HEK293 (cell line): ENCODE measurements at regions not wholly inside any gene's neighbourhood (a gene's known extent, or its start where the extent isn't known, plus 50 kb on each side); places are given as distances from the start of the nearest gene placed in this dataset.

Experiments
- CTCF ChIA-PET: fragments of 350-600 bp; formaldehyde crosslinking; extraction: SDS; loops from one replicate; lab custom pipeline; 2021; ENCODE audit warnings: antibody characterized with exemption; lab: Yijun Ruan, JAX
- POLR2A ChIA-PET: fragments of 300-600 bp; formaldehyde crosslinking; extraction: SDS; loops from one replicate; lab custom pipeline; 2020; ENCODE audit warnings: antibody characterized with exemption, inconsistent platforms; lab: Yijun Ruan, JAX
- H3K27ac ChIP-seq: fragments of 200-500 bp; sonication (Bioruptor generic); 2 replicates; pipeline ENCODE4 v1.5.1; 2014; ENCODE audit warnings: low read depth, low read length, control low read depth, inconsistent platforms; ENCODE audit errors: extremely low read depth
- H3K36me3 ChIP-seq, 2 experiments: fragments of 200-500 bp in 1 of 2; sonication (Bioruptor generic) in 1 of 2; 1 replicate in 1 of 2; 2 replicates in 1 of 2; pipeline ENCODE4 v1.5.1; 2014 to 2017; ENCODE audit warnings: inconsistent platforms in 2 of 2, low read length in 2 of 2; ENCODE audit not compliant: control insufficient read depth in 2 of 2, insufficient read depth in 1 of 2
- H3K4me1 ChIP-seq: fragments of 200-500 bp; sonication (Bioruptor generic); 2 replicates; pipeline ENCODE4 v1.5.1; 2014; ENCODE audit warnings: mild to moderate bottlenecking, low read length, inconsistent platforms; ENCODE audit not compliant: control insufficient read depth, insufficient read depth
- H3K4me3 ChIP-seq: 2 replicates; pipeline ENCODE4 v1.5.1; 2011; ENCODE audit warnings: low read depth, mild to moderate bottlenecking, control low read depth, low read length, moderate library complexity
- H3K9me3 ChIP-seq: fragments of 200-500 bp; sonication (Bioruptor generic); 2 replicates; pipeline ENCODE4 v1.5.1; 2014; ENCODE audit warnings: low read depth, low read length, inconsistent platforms; ENCODE audit not compliant: control insufficient read depth, insufficient read depth
- FEZF1 ChIP-seq: fragments of 450-650 bp; formaldehyde crosslinking; IDR thresholded peaks from 2 replicates; pipeline ENCODE4 v1.5.1; 2016; ENCODE audit warnings: missing biosample characterization, missing genetic modification characterization
- GLI4 ChIP-seq: fragments of 450-650 bp; formaldehyde crosslinking; IDR thresholded peaks from 2 replicates; pipeline ENCODE4 v1.5.1; 2016; ENCODE audit warnings: missing biosample characterization, missing genetic modification characterization
- GLIS1 ChIP-seq: fragments of 450-650 bp; formaldehyde crosslinking; IDR thresholded peaks from 2 replicates; pipeline ENCODE4 v1.5.1; 2016; ENCODE audit warnings: missing biosample characterization, missing genetic modification characterization
- HOXD13 ChIP-seq: sonication (generic); formaldehyde crosslinking; IDR thresholded peaks from 2 replicates; pipeline ENCODE4 v1.8.0; 2022; ENCODE audit warnings: missing genetic modification reagents, borderline replicate concordance
- KLF10 ChIP-seq: fragments of 450-650 bp; IDR thresholded peaks from 2 replicates; pipeline ENCODE4 v1.5.1; 2018; ENCODE audit warnings: missing biosample characterization, mild to moderate bottlenecking, missing genetic modification characterization
- MZF1 ChIP-seq: fragments of 450-650 bp; formaldehyde crosslinking; IDR thresholded peaks from 2 replicates; pipeline ENCODE4 v1.5.1; 2017; ENCODE audit warnings: missing biosample characterization, missing genetic modification characterization, borderline replicate concordance
- OVOL3 ChIP-seq: fragments of 450-650 bp; formaldehyde crosslinking; IDR thresholded peaks from 2 replicates; pipeline ENCODE4 v1.5.1; 2016; ENCODE audit warnings: missing biosample characterization, missing genetic modification characterization
- PRDM1 ChIP-seq: fragments of 450-650 bp; formaldehyde crosslinking; IDR thresholded peaks from 2 replicates; pipeline ENCODE4; 2016; ENCODE audit warnings: missing biosample characterization, missing genetic modification characterization
- PRDM6 ChIP-seq: fragments of 450-650 bp; formaldehyde crosslinking; IDR thresholded peaks from 2 replicates; pipeline ENCODE4 v1.5.1; 2017; ENCODE audit warnings: missing biosample characterization, missing genetic modification characterization
- SETDB1 ChIP-seq: IDR thresholded peaks from one replicate; pipeline ENCODE4 v1.6.1; 2017; ENCODE audit warnings: mild to moderate bottlenecking, low read length, moderate library complexity, mixed read lengths; ENCODE audit not compliant: insufficient read length
- WT1 ChIP-seq: fragments of 450-650 bp; formaldehyde crosslinking; IDR thresholded peaks from 2 replicates; pipeline ENCODE4 v1.5.1; 2016; ENCODE audit warnings: missing biosample characterization, missing genetic modification characterization
- ZBTB21 ChIP-seq: fragments of 450-650 bp; formaldehyde crosslinking; IDR thresholded peaks from 2 replicates; pipeline ENCODE4 v1.5.1; 2017; ENCODE audit warnings: missing biosample characterization, missing genetic modification characterization
- ZBTB49 ChIP-seq: fragments of 450-650 bp; formaldehyde crosslinking; IDR thresholded peaks from 2 replicates; pipeline ENCODE4 v1.5.1; 2016; ENCODE audit warnings: missing biosample characterization, missing genetic modification characterization, low read depth
- ZBTB6 ChIP-seq: fragments of 450-650 bp; formaldehyde crosslinking; IDR thresholded peaks from 2 replicates; pipeline ENCODE4 v1.5.1; 2017; ENCODE audit warnings: missing biosample characterization, missing genetic modification characterization
- ZFP37 ChIP-seq: fragments of 450-650 bp; formaldehyde crosslinking; IDR thresholded peaks from 2 replicates; pipeline ENCODE4 v1.5.1; 2016; ENCODE audit warnings: missing biosample characterization, missing genetic modification characterization
- ZNF16 ChIP-seq: fragments of 450-650 bp; formaldehyde crosslinking; IDR thresholded peaks from 2 replicates; pipeline ENCODE4 v1.5.1; 2016; ENCODE audit warnings: low read depth, missing biosample characterization, missing genetic modification characterization
- ZNF274 ChIP-seq, 2 experiments: fragments of 200-500 bp in 1 of 2; fragments of 450-650 bp in 1 of 2; sonication (Bioruptor generic) in 1 of 2; formaldehyde crosslinking in 1 of 2; IDR thresholded peaks; 2 replicates each; pipeline versions ENCODE4 v1.5.1 to v1.6.1; 2014 to 2016; ENCODE audit warnings: borderline replicate concordance in 1 of 2, inconsistent platforms in 1 of 2, low read length in 1 of 2, missing biosample characterization in 1 of 2, missing genetic modification characterization in 1 of 2
- ZNF280D ChIP-seq: fragments of 450-650 bp; formaldehyde crosslinking; IDR thresholded peaks from 2 replicates; pipeline ENCODE4 v1.5.1; 2016; ENCODE audit warnings: missing biosample characterization, missing genetic modification characterization
- ZNF394 ChIP-seq: fragments of 450-650 bp; formaldehyde crosslinking; IDR thresholded peaks from 2 replicates; pipeline ENCODE4 v1.5.1; 2016; ENCODE audit warnings: missing biosample characterization, missing genetic modification characterization, mild to moderate bottlenecking, moderate library complexity, borderline replicate concordance
- ZNF404 ChIP-seq: fragments of 450-650 bp; formaldehyde crosslinking; IDR thresholded peaks from 2 replicates; pipeline ENCODE4 v1.5.1; 2017; ENCODE audit warnings: missing biosample characterization, missing genetic modification characterization
- ZNF510 ChIP-seq: fragments of 450-650 bp; formaldehyde crosslinking; IDR thresholded peaks from 2 replicates; pipeline ENCODE4 v1.5.1; 2018; ENCODE audit warnings: mild to moderate bottlenecking, missing genetic modification characterization, missing biosample characterization; ENCODE audit not compliant: insufficient replicate concordance
- ZNF529 ChIP-seq: fragments of 450-650 bp; formaldehyde crosslinking; IDR thresholded peaks from 2 replicates; pipeline ENCODE4 v1.5.1; 2017; ENCODE audit warnings: missing genetic modification characterization, missing biosample characterization; ENCODE audit not compliant: insufficient replicate concordance
- ZNF664 ChIP-seq: fragments of 450-650 bp; formaldehyde crosslinking; IDR thresholded peaks from 2 replicates; pipeline ENCODE4 v1.5.1; 2016; ENCODE audit warnings: missing biosample characterization, missing genetic modification characterization
- ZSCAN23 ChIP-seq: fragments of 450-650 bp; formaldehyde crosslinking; IDR thresholded peaks from 2 replicates; pipeline ENCODE4 v1.5.1; 2016; ENCODE audit warnings: missing biosample characterization, missing genetic modification characterization

- ChIA-PET CTCF (interaction anchor here (1.0 kb wide), 1 partner anchor 65 kb away, joined by 5 read pairs; no protein-coding TSS in a partner anchor), POLR2A (no interaction called here)
- no peaks in the 10 kb centered on the region for H3K9me3 ChIP-seq
- no peaks in the 10 kb centered on the region for H3K36me3 ChIP-seq
- H3K4me3 ChIP-seq: no peak overlapping the region
- TF ChIP-seq ZFP37 (tag by site-specific recombination) (no peak), MZF1 (tag by site-specific recombination) (no peak)
- H3K27ac ChIP-seq: no peak overlapping the region
- H3K4me1 ChIP-seq: no peaks in the 10 kb centered on the region
These were observed 74.8 kb downstream of the ZNF622 start for GRCh38 chr5:16390825-16391224.

GRCh38 chr5:16385516-16386090 is 80.0 kb downstream of the ZNF622 start:
- H3K4me1 ChIP-seq: no peaks in the 10 kb centered on the region
- TF ChIP-seq ZNF664 (tag by site-specific recombination) (no peak), HOXD13 (CRISPR knock-in tag) (no peak)
- CTCF ChIA-PET: no interaction called here
- no peaks in the 10 kb centered on the region for H3K36me3 ChIP-seq
- POLR2A ChIA-PET: no interaction called here
- no peaks in the 10 kb centered on the region for H3K9me3 ChIP-seq
- H3K4me3 ChIP-seq: no peak overlapping the region
- no peak overlapping the region for H3K27ac ChIP-seq

GRCh38 chr5:16384804-16385203 is 80.8 kb downstream of the ZNF622 start:
- POLR2A ChIA-PET: no interaction called here
- no peaks in the 10 kb centered on the region for H3K4me1 ChIP-seq

More at GRCh38 chr5:16384804-16385203, 80.8 kb downstream of the ZNF622 start:
- no peaks in the 10 kb centered on the region for H3K9me3 ChIP-seq
- H3K4me3 ChIP-seq: no peak overlapping the region
- TF ChIP-seq KLF10 (tag by site-specific recombination) (no peak), ZNF274 (IDR thresholded peaks at IDR 0.05; ENCODE audit: low read length) (no peak), ZNF274 (tag by site-specific recombination; IDR thresholded peaks at IDR 0.05; ENCODE audit: borderline replicate concordance) (no peak), ZNF510 (tag by site-specific recombination) (no peak), ZBTB21 (tag by site-specific recombination) (no peak), ZNF529 (tag by site-specific recombination) (no peak), WT1 (tag by site-specific recombination) (no peak), ZBTB49 (no peak), ZNF16 (tag by site-specific recombination) (no peak), ZNF394 (tag by site-specific recombination) (no peak), PRDM1 (no peak), SETDB1 (no peak), ZSCAN23 (tag by site-specific recombination) (no peak), ZBTB6 (no peak), OVOL3 (tag by site-specific recombination) (no peak), GLI4 (tag by site-specific recombination) (no peak), GLIS1 (tag by site-specific recombination) (no peak), ZNF280D (tag by site-specific recombination) (no peak), PRDM6 (tag by site-specific recombination) (no peak), FEZF1 (tag by site-specific recombination) (no peak), ZNF404 (tag by site-specific recombination) (no peak)
- H3K36me3 ChIP-seq: no peaks in the 10 kb centered on the region
- H3K27ac ChIP-seq: no peak overlapping the region
- CTCF ChIA-PET: no interaction called here
